ENCODE measurements at regions not wholly inside any gene's neighbourhood (a gene's known extent, or its start where the extent isn't known, plus 50 kb on each side); places are given as distances from the start of the nearest gene placed in this dataset.

DNA sequence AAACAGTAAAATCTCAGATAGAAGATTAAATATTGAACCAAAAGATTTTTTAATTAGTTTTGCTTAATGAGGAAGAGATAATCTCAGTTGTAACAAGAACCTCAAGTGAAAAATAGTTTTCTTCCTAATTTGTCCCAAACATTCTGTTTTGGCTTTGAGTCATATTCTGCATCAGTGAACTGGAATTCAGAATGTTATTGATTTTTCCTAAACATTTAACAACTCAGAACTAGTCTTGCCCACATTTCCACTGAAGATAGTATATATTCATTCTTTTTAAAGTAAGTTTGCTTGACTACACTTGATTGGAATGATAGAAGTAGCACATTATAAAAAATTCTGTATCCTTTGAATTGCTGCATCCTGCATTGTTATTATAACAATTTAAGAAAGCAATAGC is 85.7 kb upstream of the UGP2 start:
- TF ChIP-seq, protein P1, sequence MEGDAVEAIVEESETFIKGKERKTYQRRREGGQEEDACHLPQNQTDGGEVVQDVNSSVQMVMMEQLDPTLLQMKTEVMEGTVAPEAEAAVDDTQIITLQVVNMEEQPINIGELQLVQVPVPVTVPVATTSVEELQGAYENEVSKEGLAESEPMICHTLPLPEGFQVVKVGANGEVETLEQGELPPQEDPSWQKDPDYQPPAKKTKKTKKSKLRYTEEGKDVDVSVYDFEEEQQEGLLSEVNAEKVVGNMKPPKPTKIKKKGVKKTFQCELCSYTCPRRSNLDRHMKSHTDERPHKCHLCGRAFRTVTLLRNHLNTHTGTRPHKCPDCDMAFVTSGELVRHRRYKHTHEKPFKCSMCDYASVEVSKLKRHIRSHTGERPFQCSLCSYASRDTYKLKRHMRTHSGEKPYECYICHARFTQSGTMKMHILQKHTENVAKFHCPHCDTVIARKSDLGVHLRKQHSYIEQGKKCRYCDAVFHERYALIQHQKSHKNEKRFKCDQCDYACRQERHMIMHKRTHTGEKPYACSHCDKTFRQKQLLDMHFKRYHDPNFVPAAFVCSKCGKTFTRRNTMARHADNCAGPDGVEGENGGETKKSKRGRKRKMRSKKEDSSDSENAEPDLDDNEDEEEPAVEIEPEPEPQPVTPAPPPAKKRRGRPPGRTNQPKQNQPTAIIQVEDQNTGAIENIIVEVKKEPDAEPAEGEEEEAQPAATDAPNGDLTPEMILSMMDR (IDR thresholded peaks at IDR 0.05), result no peak
- TF ChIP-seq POLR2A (IDR thresholded peaks at IDR 0.05), result no peak
